OCI-LY3 (cell line): ENCODE measurements at regions not wholly inside any gene's neighbourhood (a gene's known extent, or its start where the extent isn't known, plus 50 kb on each side); places are given as distances from the start of the nearest gene placed in this dataset.
"Not testable (repeated sequence)": the region's sequence is repeated elsewhere in the genome, so short reads cannot be mapped to it uniquely, and the experiment has no call there.

Experiments used
- H2AFZ ChIP-seq: fragments of 200-600, 300-600 bp; shearing (Covaris generic); 2 replicates; pipeline ENCODE4 v1.6.0; 2014; ENCODE audit warnings: antibody characterized with exemption, low read depth, low read length
- H3K27ac ChIP-seq: fragments of 200-600, 300-600 bp; sonication (generic); 2 replicates; pipeline ENCODE4 v1.5.1; 2014; ENCODE audit warnings: mild to moderate bottlenecking, low read length, moderate library complexity, mixed read lengths
- H3K27me3 ChIP-seq: fragments of 200-600, 300-600 bp; sonication (generic); 2 replicates; pipeline ENCODE4 v1.6.1; 2014; ENCODE audit warnings: low read depth, low read length, mixed read lengths
- H3K36me3 ChIP-seq: fragments of 200-600, 300-600 bp; sonication (generic); replicated peaks from 2 replicates; pipeline ENCODE3; 2014; ENCODE audit warnings: low read depth, low read length, mixed read lengths
- H3K4me1 ChIP-seq: fragments of 300-600, 200-600 bp; sonication (generic); 2 replicates; pipeline ENCODE4 v1.6.1; 2014; ENCODE audit warnings: low read length, mixed read lengths
- H3K4me2 ChIP-seq: fragments of 200-600, 300-600 bp; sonication (generic); 2 replicates; pipeline ENCODE4 v1.6.1; 2014; ENCODE audit warnings: low read length, mixed read lengths
- H3K4me3 ChIP-seq: fragments of 300-600, 200-600 bp; sonication (generic); 2 replicates; pipeline ENCODE4 v1.5.1; 2014; ENCODE audit warnings: antibody characterized with exemption, mild to moderate bottlenecking, low read length, moderate library complexity
- H3K79me2 ChIP-seq: fragments of 300-600, 200-600 bp; shearing (Covaris generic); 2 replicates; pipeline ENCODE4 v1.6.1; 2014; ENCODE audit warnings: mild to moderate bottlenecking, low read length, mixed read lengths
- H3K9ac ChIP-seq: fragments of 300-600, 200-600 bp; shearing (Covaris generic); 2 replicates; pipeline ENCODE4 v1.6.0; 2014; ENCODE audit warnings: mild to moderate bottlenecking, low read length, moderate library complexity
- H3K9me3 ChIP-seq: fragments of 200-600, 300-600 bp; shearing (Covaris generic); 2 replicates; pipeline ENCODE4 v1.6.1; 2014; ENCODE audit warnings: low read length, mixed read lengths; ENCODE audit not compliant: insufficient read depth
- H4K20me1 ChIP-seq: fragments of 200-600, 300-600 bp; sonication (generic); 2 replicates; pipeline ENCODE4 v1.6.1; 2016; ENCODE audit warnings: low read length, mixed read lengths; ENCODE audit not compliant: insufficient read depth

- not testable (repeated sequence) for H3K9me3 ChIP-seq, H3K27me3 ChIP-seq, H3K79me2 ChIP-seq, H2AFZ ChIP-seq, H3K4me2 ChIP-seq, H4K20me1 ChIP-seq, H3K27ac ChIP-seq, H3K36me3 ChIP-seq, H3K4me3 ChIP-seq, H3K9ac ChIP-seq
- peaks cover 10% of the 10 kb centered on the region; the same call in 1 of the 2 replicates for H3K4me1 ChIP-seq
Measured at GRCh38 chr1:206357962-206358361, 112.3 kb upstream of the IKBKE start.

- not testable (repeated sequence) for H3K27ac ChIP-seq, H3K79me2 ChIP-seq, H3K4me3 ChIP-seq, H3K9me3 ChIP-seq, H3K4me2 ChIP-seq, H2AFZ ChIP-seq, H3K36me3 ChIP-seq, H3K27me3 ChIP-seq, H3K9ac ChIP-seq, H4K20me1 ChIP-seq
- peaks cover 10% of the 10 kb centered on the region; the same call in 1 of the 2 replicates for H3K4me1 ChIP-seq
Measured at GRCh38 chr1:206358771-206359170, 111.5 kb upstream of the IKBKE start.

- not testable (repeated sequence) for H3K27me3 ChIP-seq, H3K9me3 ChIP-seq, H3K4me3 ChIP-seq, H3K27ac ChIP-seq, H3K79me2 ChIP-seq, H3K36me3 ChIP-seq, H3K4me2 ChIP-seq, H3K9ac ChIP-seq, H4K20me1 ChIP-seq, H2AFZ ChIP-seq
- peaks cover 10% of the 10 kb centered on the region; the same call in 1 of the 2 replicates for H3K4me1 ChIP-seq
Measured at GRCh38 chr1:206359377-206359776, 110.9 kb upstream of the IKBKE start.

GRCh38 chr1:206361978-206362543 lies 108.2 kb upstream of the IKBKE start:
- H3K9me3 ChIP-seq, H3K36me3 ChIP-seq, H4K20me1 ChIP-seq, H3K4me1 ChIP-seq, H3K79me2 ChIP-seq, H3K9ac ChIP-seq, H3K27me3 ChIP-seq, H3K27ac ChIP-seq, H2AFZ ChIP-seq, H3K4me3 ChIP-seq, H3K4me2 ChIP-seq: not testable (repeated sequence)

- H3K36me3 ChIP-seq, H3K27ac ChIP-seq, H3K4me2 ChIP-seq, H3K4me1 ChIP-seq, H3K27me3 ChIP-seq, H3K79me2 ChIP-seq, H2AFZ ChIP-seq, H3K9me3 ChIP-seq, H4K20me1 ChIP-seq, H3K9ac ChIP-seq, H3K4me3 ChIP-seq: not testable (repeated sequence)
Measured at GRCh38 chr1:206362994-206363393, 107.3 kb upstream of the IKBKE start.

GRCh38 chr1:206365271-206365670 lies 105.0 kb upstream of the IKBKE start:
- not testable (repeated sequence) for H3K27me3 ChIP-seq, H3K27ac ChIP-seq, H3K4me1 ChIP-seq, H2AFZ ChIP-seq, H3K4me2 ChIP-seq, H3K9ac ChIP-seq, H3K4me3 ChIP-seq, H3K79me2 ChIP-seq, H3K9me3 ChIP-seq, H4K20me1 ChIP-seq, H3K36me3 ChIP-seq

GRCh38 chr1:206366131-206366530 lies 104.1 kb upstream of the IKBKE start:
- H3K9me3 ChIP-seq, H3K27me3 ChIP-seq, H3K9ac ChIP-seq, H3K4me3 ChIP-seq, H2AFZ ChIP-seq, H3K4me2 ChIP-seq, H3K36me3 ChIP-seq, H3K27ac ChIP-seq, H3K79me2 ChIP-seq, H4K20me1 ChIP-seq, H3K4me1 ChIP-seq: not testable (repeated sequence)

- H3K4me2 ChIP-seq, H3K36me3 ChIP-seq, H3K4me3 ChIP-seq, H2AFZ ChIP-seq, H4K20me1 ChIP-seq, H3K4me1 ChIP-seq, H3K27ac ChIP-seq, H3K9me3 ChIP-seq, H3K9ac ChIP-seq, H3K27me3 ChIP-seq, H3K79me2 ChIP-seq: not testable (repeated sequence)
Measured at GRCh38 chr1:206366772-206367171, 103.5 kb upstream of the IKBKE start.

- H2AFZ ChIP-seq, H4K20me1 ChIP-seq, H3K4me1 ChIP-seq, H3K27me3 ChIP-seq, H3K27ac ChIP-seq, H3K36me3 ChIP-seq, H3K79me2 ChIP-seq, H3K4me3 ChIP-seq, H3K9ac ChIP-seq, H3K9me3 ChIP-seq, H3K4me2 ChIP-seq: not testable (repeated sequence)
Measured at GRCh38 chr1:206367955-206368622, 102.2 kb upstream of the IKBKE start.

GRCh38 chr1:206374725-206375124 lies 95.6 kb upstream of the IKBKE start:
- not testable (repeated sequence) for H3K9me3 ChIP-seq, H3K9ac ChIP-seq, H3K36me3 ChIP-seq, H3K4me3 ChIP-seq, H3K4me2 ChIP-seq, H3K4me1 ChIP-seq, H3K27me3 ChIP-seq, H3K27ac ChIP-seq, H4K20me1 ChIP-seq, H3K79me2 ChIP-seq, H2AFZ ChIP-seq
